HepG2 (cell line): ENCODE measurements at regions not wholly inside any gene's neighbourhood (a gene's known extent, or its start where the extent isn't known, plus 50 kb on each side); places are given as distances from the start of the nearest gene placed in this dataset.

Experiments used
- ATAC-seq: fragments of 200-7000 bp; cut with Tn5 transposase; 3 replicates; pipeline ENCODE4 v1.9.1; 2020; ENCODE audit warnings: mild to moderate bottlenecking, moderate library complexity
- BruUV-seq: library from RNA; stranded (reverse); fragments of 400-500 nt; replicated peaks from 2 replicates; lab custom pipeline; 2021; lab: Mats Ljungman, UMichigan
- CTCF ChIA-PET: fragments of 300-600 bp; formaldehyde crosslinking; extraction: SDS; loops from one replicate; lab custom pipeline; 2021; ENCODE audit warnings: low total read pairs, inconsistent platforms, low intra/inter-chr PET ratio; lab: Yijun Ruan, JAX
- POLR2A ChIA-PET: fragments of 350-600 bp; sonication (Branson Sonifier 250); formaldehyde crosslinking; loops from one replicate; lab custom pipeline; 2020; ENCODE audit warnings: antibody characterized with exemption, inconsistent platforms; lab: Yijun Ruan, JAX
- DNase-seq: peaks from one replicate; pipeline ENCODE4 v3.0.0-alpha.2; 2015; ENCODE audit warnings: low spot score
- FAIRE-seq: peaks from 3 replicates; lab custom pipeline; 2011; peaks lifted over from hg19 to GRCh38; lab: Jason Lieb, UNC
- H2AFZ ChIP-seq: one replicate; pipeline ENCODE4 v1.6.1; 2011; ENCODE audit warnings: low read length, inconsistent platforms
- H3K27ac ChIP-seq: fragments of 300-600 bp; 3 replicates; pipeline ENCODE4 v1.8.0; 2011; ENCODE audit warnings: mixed run types, mild to moderate bottlenecking, mixed read lengths, low read length, inconsistent platforms; ENCODE audit not compliant: insufficient read depth; ENCODE audit errors: extremely low read length
- H3K27me3 ChIP-seq, 2 experiments: fragments of 200-600 bp in 1 of 2; 2 replicates in 1 of 2; 3 replicates in 1 of 2; pipeline versions ENCODE4 v1.6.0 to v1.8.0; 2011; ENCODE audit warnings: low read length in 2 of 2, mild to moderate bottlenecking in 2 of 2, moderate library complexity in 2 of 2, inconsistent platforms in 1 of 2; ENCODE audit not compliant: insufficient read depth in 2 of 2, control insufficient read depth in 1 of 2
- H3K36me3 ChIP-seq, 2 experiments: fragments of 200-600 bp in 1 of 2; replicated peaks in 1 of 2; 2 replicates in 1 of 2; 3 replicates in 1 of 2; pipeline versions ENCODE4 v1.5.1 to v1.8.0; 2011; ENCODE audit warnings: low read length in 2 of 2, inconsistent platforms in 1 of 2; ENCODE audit not compliant: insufficient read depth in 2 of 2, control insufficient read depth in 1 of 2
- H3K4me1 ChIP-seq: 2 replicates; pipeline ENCODE4 v1.5.1; 2012; ENCODE audit warnings: low read length, inconsistent platforms; ENCODE audit not compliant: insufficient read depth
- H3K4me2 ChIP-seq: 2 replicates; pipeline ENCODE4 v1.6.0; 2011; ENCODE audit warnings: low read depth, low read length, inconsistent platforms
- H3K4me3 ChIP-seq, 3 experiments: fragments of 200-600 bp in 1 of 3; sonication (generic), shearing (Covaris generic) in 1 of 3; replicated peaks in 1 of 3; 2 replicates each; pipeline ENCODE4 v1.5.1; 2011 to 2016; ENCODE audit warnings: low read length in 3 of 3, inconsistent platforms in 2 of 3, low read depth in 2 of 3, mild to moderate bottlenecking in 2 of 3, control low read depth in 1 of 3, mixed read lengths in 1 of 3; ENCODE audit not compliant: insufficient read depth in 1 of 3
- H3K79me2 ChIP-seq: one replicate; pipeline ENCODE4 v1.6.1; 2011; ENCODE audit warnings: low read length, inconsistent platforms; ENCODE audit not compliant: insufficient read depth
- H3K9ac ChIP-seq: 2 replicates; pipeline ENCODE4 v1.6.0; 2011; ENCODE audit warnings: mild to moderate bottlenecking, low read depth, low read length, inconsistent platforms; ENCODE audit not compliant: insufficient read depth
- H3K9me3 ChIP-seq: 2 replicates; pipeline ENCODE4 v1.5.1; 2012; ENCODE audit warnings: mild to moderate bottlenecking, low read length
- H4K20me1 ChIP-seq: 2 replicates; pipeline ENCODE4 v1.6.0; 2011; ENCODE audit warnings: inconsistent platforms, mild to moderate bottlenecking, low read length, moderate library complexity; ENCODE audit not compliant: insufficient read depth
- CBX5 ChIP-seq: sonication (generic); formaldehyde crosslinking; IDR thresholded peaks from 2 replicates; pipeline ENCODE4 v1.4.0; 2020; ENCODE audit warnings: missing genetic modification reagents, borderline replicate concordance
- GABPB1 ChIP-seq: IDR thresholded peaks from 2 replicates; pipeline ENCODE4 v1.6.1; 2016; ENCODE audit warnings: mild to moderate bottlenecking, missing genetic modification reagents, moderate library complexity, missing compliant biosample characterization
- NFIB ChIP-seq: sonication (generic); formaldehyde crosslinking; IDR thresholded peaks from 2 replicates; pipeline ENCODE4 v1.9.0; 2021; ENCODE audit warnings: missing genetic modification reagents, mild to moderate bottlenecking, borderline replicate concordance
- PATZ1 ChIP-seq: sonication (generic); formaldehyde crosslinking; IDR thresholded peaks from 2 replicates; pipeline ENCODE4 v1.4.0; 2020; ENCODE audit warnings: missing genetic modification reagents
- POLR2A ChIP-seq, 2 experiments: IDR thresholded peaks; 2 replicates each; pipeline ENCODE4 v1.6.1; 2011; ENCODE audit warnings: low read depth in 2 of 2, low read length in 2 of 2, mild to moderate bottlenecking in 1 of 2, moderate library complexity in 1 of 2; ENCODE audit not compliant: insufficient read depth in 1 of 2
- RFXANK ChIP-seq: IDR thresholded peaks from 2 replicates; pipeline ENCODE4 v1.6.1; 2016
- SOX13 ChIP-seq, 3 experiments: fragments of 450-650 bp in 1 of 3; sonication (generic) in 1 of 3; formaldehyde crosslinking in 1 of 3; IDR thresholded peaks in 2 of 3; conservative IDR thresholded peaks in 1 of 3; 2 replicates each; pipeline versions ENCODE4 v1.5.0 to v1.6.1; 2016 to 2020; ENCODE audit warnings: antibody characterized with exemption in 1 of 3, mild to moderate bottlenecking in 1 of 3, missing compliant biosample characterization in 1 of 3, missing genetic modification reagents in 1 of 3, moderate library complexity in 1 of 3
- THAP11 ChIP-seq: IDR thresholded peaks from 2 replicates; pipeline ENCODE4 v1.6.1; 2016; ENCODE audit warnings: missing biosample characterization, missing genetic modification reagents
- WIZ ChIP-seq: sonication (generic); formaldehyde crosslinking; IDR thresholded peaks from 2 replicates; pipeline ENCODE4 v1.5.1; 2020; ENCODE audit warnings: mild to moderate bottlenecking, missing genetic modification reagents
- ZFP36L1 ChIP-seq: sonication (generic); formaldehyde crosslinking; IDR thresholded peaks from 2 replicates; pipeline ENCODE4 v1.8.0; 2022; ENCODE audit warnings: mild to moderate bottlenecking, missing genetic modification reagents, moderate library complexity
- ZNF20 ChIP-seq: sonication (generic); formaldehyde crosslinking; IDR thresholded peaks from 2 replicates; pipeline ENCODE4 v1.4.0; 2020; ENCODE audit warnings: mild to moderate bottlenecking, moderate library complexity, missing genetic modification reagents
- ZNF331 ChIP-seq: sonication (generic); formaldehyde crosslinking; IDR thresholded peaks from 2 replicates; pipeline ENCODE4 v1.4.0; 2020; ENCODE audit warnings: missing genetic modification reagents
- ZNF570 ChIP-seq: sonication (generic); formaldehyde crosslinking; IDR thresholded peaks from 2 replicates; pipeline ENCODE4 v1.4.0; 2020; ENCODE audit warnings: mild to moderate bottlenecking, missing genetic modification reagents, borderline replicate concordance
- ZNF878 ChIP-seq: sonication (generic); formaldehyde crosslinking; IDR thresholded peaks from 2 replicates; pipeline ENCODE4 v1.8.1; 2023; ENCODE audit warnings: mild to moderate bottlenecking, missing genetic modification reagents, moderate library complexity
- ZNF879 ChIP-seq: sonication (generic); formaldehyde crosslinking; IDR thresholded peaks from 2 replicates; pipeline ENCODE4 v1.8.1; 2023; ENCODE audit warnings: missing genetic modification reagents
- in situ Hi-C: cut with HindIII; loops from 2 replicates; pipeline ENCODE4 v1.10.0; 2017; ENCODE audit warnings: low pct_unique_long_range_greater_than_20kb; ENCODE audit not compliant: extremely low pct_ligation_motif_present
- intact Hi-C: fragments of 100-400 bp; cut with micrococcal nuclease; formaldehyde crosslinking; loops from one replicate; pipeline ENCODE4 v1.10.0; 2022; ENCODE audit not compliant: unreplicated experiment
- TF ChIP-seq, protein P1 (sequence below): sonication (generic); formaldehyde crosslinking; IDR thresholded peaks from 2 replicates; pipeline ENCODE4 v1.4.0; 2020; ENCODE audit warnings: mild to moderate bottlenecking, missing genetic modification reagents
- TF ChIP-seq, protein P2 (sequence below): IDR thresholded peaks from 2 replicates; pipeline ENCODE4 v1.6.1; 2012; ENCODE audit warnings: low read length, improper control_type of control experiment

DNA sequence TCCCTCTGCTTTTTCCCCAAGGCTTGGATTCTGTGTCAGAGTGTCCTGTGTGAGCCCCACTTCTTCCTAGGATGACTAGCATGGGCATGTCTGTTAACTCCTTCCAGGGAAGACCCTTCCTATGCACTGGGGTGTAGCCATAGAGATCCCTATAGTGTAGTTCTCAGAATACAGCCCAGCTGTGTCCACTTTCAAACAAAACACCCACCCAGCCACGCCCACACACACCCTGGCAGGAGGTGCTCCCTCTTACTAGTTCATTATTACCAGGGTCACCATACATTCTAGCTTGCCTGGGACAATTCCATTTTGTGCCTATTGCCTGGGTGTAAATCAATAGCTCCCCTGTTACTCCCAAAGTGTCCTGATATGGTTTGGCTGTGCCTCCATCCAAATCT is 195.6 kb downstream of the MYCN start (continued):
- TF ChIP-seq PATZ1 (CRISPR knock-in tag): no peak

GRCh38 chr2:16135196-16135912 is 195.0 kb downstream of the MYCN start:
- in situ Hi-C loops: no loop called here
- ChIA-PET CTCF (no interaction called here), POLR2A (no interaction called here)
- Histone ChIP-seq H3K4me2 (no peak overlapping the region), H3K4me3 (no peak overlapping the region), H3K9ac (no peak overlapping the region), H3K4me1 (no peaks in the 10 kb centered on the region), H3K9me3 (no peaks in the 10 kb centered on the region), H2AFZ (no peak overlapping the region), H3K27ac (no peak overlapping the region), H4K20me1 (no peaks in the 10 kb centered on the region), H3K36me3 (no peaks in the 10 kb centered on the region), H3K79me2 (no peaks in the 10 kb centered on the region), H3K27me3 (no peaks in the 10 kb centered on the region)
- FAIRE-seq (no peak), DNase-seq (no peak), ATAC-seq (no peak)
- no TSS peak for BruUV-seq
- intact Hi-C loops: no loop called here
- no peak for TF ChIP-seq ZNF331 (CRISPR knock-in tag)
- no peak for TF ChIP-seq WIZ (CRISPR knock-in tag)
- TF ChIP-seq, protein P1, sequence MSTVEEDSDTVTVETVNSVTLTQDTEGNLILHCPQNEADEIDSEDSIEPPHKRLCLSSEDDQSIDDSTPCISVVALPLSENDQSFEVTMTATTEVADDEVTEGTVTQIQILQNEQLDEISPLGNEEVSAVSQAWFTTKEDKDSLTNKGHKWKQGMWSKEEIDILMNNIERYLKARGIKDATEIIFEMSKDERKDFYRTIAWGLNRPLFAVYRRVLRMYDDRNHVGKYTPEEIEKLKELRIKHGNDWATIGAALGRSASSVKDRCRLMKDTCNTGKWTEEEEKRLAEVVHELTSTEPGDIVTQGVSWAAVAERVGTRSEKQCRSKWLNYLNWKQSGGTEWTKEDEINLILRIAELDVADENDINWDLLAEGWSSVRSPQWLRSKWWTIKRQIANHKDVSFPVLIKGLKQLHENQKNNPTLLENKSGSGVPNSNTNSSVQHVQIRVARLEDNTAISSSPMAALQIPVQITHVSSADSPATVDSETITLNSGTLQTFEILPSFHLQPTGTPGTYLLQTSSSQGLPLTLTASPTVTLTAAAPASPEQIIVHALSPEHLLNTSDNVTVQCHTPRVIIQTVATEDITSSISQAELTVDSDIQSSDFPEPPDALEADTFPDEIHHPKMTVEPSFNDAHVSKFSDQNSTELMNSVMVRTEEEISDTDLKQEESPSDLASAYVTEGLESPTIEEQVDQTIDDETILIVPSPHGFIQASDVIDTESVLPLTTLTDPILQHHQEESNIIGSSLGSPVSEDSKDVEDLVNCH: no peak
- TF ChIP-seq CBX5 (CRISPR knock-in tag): no peak
- TF ChIP-seq GABPB1 (CRISPR knock-in tag): no peak
- no peak for TF ChIP-seq ZNF570
- TF ChIP-seq, protein P2, sequence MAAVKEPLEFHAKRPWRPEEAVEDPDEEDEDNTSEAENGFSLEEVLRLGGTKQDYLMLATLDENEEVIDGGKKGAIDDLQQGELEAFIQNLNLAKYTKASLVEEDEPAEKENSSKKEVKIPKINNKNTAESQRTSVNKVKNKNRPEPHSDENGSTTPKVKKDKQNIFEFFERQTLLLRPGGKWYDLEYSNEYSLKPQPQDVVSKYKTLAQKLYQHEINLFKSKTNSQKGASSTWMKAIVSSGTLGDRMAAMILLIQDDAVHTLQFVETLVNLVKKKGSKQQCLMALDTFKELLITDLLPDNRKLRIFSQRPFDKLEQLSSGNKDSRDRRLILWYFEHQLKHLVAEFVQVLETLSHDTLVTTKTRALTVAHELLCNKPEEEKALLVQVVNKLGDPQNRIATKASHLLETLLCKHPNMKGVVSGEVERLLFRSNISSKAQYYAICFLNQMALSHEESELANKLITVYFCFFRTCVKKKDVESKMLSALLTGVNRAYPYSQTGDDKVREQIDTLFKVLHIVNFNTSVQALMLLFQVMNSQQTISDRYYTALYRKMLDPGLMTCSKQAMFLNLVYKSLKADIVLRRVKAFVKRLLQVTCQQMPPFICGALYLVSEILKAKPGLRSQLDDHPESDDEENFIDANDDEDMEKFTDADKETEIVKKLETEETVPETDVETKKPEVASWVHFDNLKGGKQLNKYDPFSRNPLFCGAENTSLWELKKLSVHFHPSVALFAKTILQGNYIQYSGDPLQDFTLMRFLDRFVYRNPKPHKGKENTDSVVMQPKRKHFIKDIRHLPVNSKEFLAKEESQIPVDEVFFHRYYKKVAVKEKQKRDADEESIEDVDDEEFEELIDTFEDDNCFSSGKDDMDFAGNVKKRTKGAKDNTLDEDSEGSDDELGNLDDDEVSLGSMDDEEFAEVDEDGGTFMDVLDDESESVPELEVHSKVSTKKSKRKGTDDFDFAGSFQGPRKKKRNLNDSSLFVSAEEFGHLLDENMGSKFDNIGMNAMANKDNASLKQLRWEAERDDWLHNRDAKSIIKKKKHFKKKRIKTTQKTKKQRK: no peak
- no peak for TF ChIP-seq NFIB (CRISPR knock-in tag)
- TF ChIP-seq RFXANK (CRISPR knock-in tag): no peak
- no peak for TF ChIP-seq ZNF20
- no peak for TF ChIP-seq ZNF878
- no peak for TF ChIP-seq POLR2A (IDR thresholded peaks at IDR 0.05; ENCODE audit: insufficient read depth in 1 of 2, low read depth in 2 of 2, low read length in 2 of 2)
- no peak for TF ChIP-seq SOX13 (IDR thresholded peaks at IDR 0.05)
- TF ChIP-seq SOX13 (CRISPR knock-in tag; conservative IDR thresholded peaks at IDR 0.05 in 1 of 2, IDR thresholded peaks at IDR 0.05 in 1 of 2): no peak
- no peak for TF ChIP-seq ZNF879 (CRISPR knock-in tag)
- no peak for TF ChIP-seq THAP11 (CRISPR knock-in tag)
- TF ChIP-seq ZFP36L1 (CRISPR knock-in tag): no peak
